WERI-Rb-1 (cell line): ENCODE measurements at regions not wholly inside any gene's neighbourhood (a gene's known extent, or its start where the extent isn't known, plus 50 kb on each side); places are given as distances from the start of the nearest gene placed in this dataset.

Experiments
- DNase-seq: peaks from one replicate; pipeline ENCODE4 v3.0.0-alpha.2; 2020
- H3K27ac ChIP-seq: fragments of 250-450 bp; sonication (Bioruptor Pico); 2 replicates; pipeline ENCODE4 v1.5.1; 2020; ENCODE audit warnings: mild to moderate bottlenecking, moderate library complexity
- H3K27me3 ChIP-seq: fragments of 250-450 bp; sonication (Bioruptor Pico); 2 replicates; pipeline ENCODE4 v1.5.1; 2021; ENCODE audit warnings: mild to moderate bottlenecking, low read depth, moderate library complexity; ENCODE audit not compliant: insufficient read depth, severe bottlenecking
- H3K36me3 ChIP-seq: fragments of 250-450 bp; sonication (Bioruptor Pico); 2 replicates; pipeline ENCODE4 v1.5.1; 2020; ENCODE audit warnings: mild to moderate bottlenecking, moderate library complexity
- H3K4me3 ChIP-seq: 2 replicates; pipeline ENCODE4 v1.5.1; 2011; ENCODE audit warnings: low read depth, mild to moderate bottlenecking, control low read depth, low read length
- H3K9me3 ChIP-seq: fragments of 250-450 bp; sonication (Bioruptor Pico); 2 replicates; pipeline ENCODE4 v1.5.1; 2021; ENCODE audit warnings: mild to moderate bottlenecking, moderate library complexity; ENCODE audit not compliant: severe bottlenecking
- CTCF ChIP-seq: IDR thresholded peaks from 2 replicates; pipeline ENCODE4 v1.5.1; 2011; ENCODE audit warnings: low read depth, mild to moderate bottlenecking, control low read depth, inconsistent platforms, low read length

GRCh38 chr10:78769526-78769925 lies 299.2 kb upstream of the ZMIZ1 start:
- no peaks in the 10 kb centered on the region for H3K27me3 ChIP-seq
- no peaks in the 10 kb centered on the region for H3K36me3 ChIP-seq
- no peak overlapping the region for H3K4me3 ChIP-seq
- H3K9me3 ChIP-seq = no peaks in the 10 kb centered on the region
- no peak for DNase-seq
- H3K27ac ChIP-seq = no peak overlapping the region
- no peak for TF ChIP-seq CTCF

- Histone ChIP-seq H3K36me3 (no peaks in the 10 kb centered on the region), H3K9me3 (no peaks in the 10 kb centered on the region), H3K4me3 (no peak overlapping the region), H3K27ac (no peak overlapping the region), H3K27me3 (no peaks in the 10 kb centered on the region)
- DNase-seq = no peak
- no peak for TF ChIP-seq CTCF
These were observed 298.3 kb upstream of the ZMIZ1 start for GRCh38 chr10:78770167-78771090.

GRCh38 chr10:78771260-78771659 lies 297.5 kb upstream of the ZMIZ1 start:
- Histone ChIP-seq H3K4me3 (no peak overlapping the region), H3K9me3 (no peaks in the 10 kb centered on the region), H3K27ac (no peak overlapping the region), H3K36me3 (no peaks in the 10 kb centered on the region), H3K27me3 (no peaks in the 10 kb centered on the region)
- no peak for DNase-seq
- TF ChIP-seq CTCF = no peak

- no peak overlapping the region for H3K4me3 ChIP-seq
- no peak for TF ChIP-seq CTCF
- DNase-seq = no peak
- H3K36me3 ChIP-seq = no peaks in the 10 kb centered on the region
- H3K27me3 ChIP-seq = no peaks in the 10 kb centered on the region
- H3K27ac ChIP-seq = no peak overlapping the region
- H3K9me3 ChIP-seq = no peaks in the 10 kb centered on the region
These were observed 296.8 kb upstream of the ZMIZ1 start for GRCh38 chr10:78771808-78772455.

- no peak overlapping the region for H3K27ac ChIP-seq
- DNase-seq = no peak
- H3K36me3 ChIP-seq = no peaks in the 10 kb centered on the region
- no peak for TF ChIP-seq CTCF
- no peaks in the 10 kb centered on the region for H3K27me3 ChIP-seq
- H3K4me3 ChIP-seq = no peak overlapping the region
- H3K9me3 ChIP-seq = no peaks in the 10 kb centered on the region
These were observed 296.3 kb upstream of the ZMIZ1 start for GRCh38 chr10:78772486-78772885.
